ENCODE measurements at regions not wholly inside any gene's neighbourhood (a gene's known extent, or its start where the extent isn't known, plus 50 kb on each side); places are given as distances from the start of the nearest gene placed in this dataset.

- intact Hi-C loops (cut with DNase I): loop anchor here in 2 of 10 donors (10.0 kb wide), 1 partner anchor 597 kb away; no protein-coding TSS in a partner anchor
- Histone ChIP-seq H3K36me3 (no peaks in the 10 kb centered on the region), H3K4me3 (no peak overlapping the region), H3K27me3 (no peaks in the 10 kb centered on the region), H3K9me3 (no peaks in the 10 kb centered on the region), H3K4me1 (no peaks in the 10 kb centered on the region), H3K27ac (no peak overlapping the region)
- 47 to 56% (median 51%) methylated on average over 3 of the region's 3 CpGs for WGBS, 4 donors
- no peak for TF ChIP-seq POLR2A (IDR thresholded peaks at IDR 0.05)
- TF ChIP-seq CTCF (IDR thresholded peaks at IDR 0.05): no peak
- no peak for DNase-seq
- no peak for ATAC-seq
Observed at GRCh38 chr7:125661677-125662076, 732.1 kb upstream of the POT1 start.

- no peak for TF ChIP-seq CTCF (IDR thresholded peaks at IDR 0.05)
- no peak for TF ChIP-seq POLR2A (IDR thresholded peaks at IDR 0.05)
- ATAC-seq: no peak
- intact Hi-C loops (cut with DNase I): loop anchor here in 2 of 10 donors (10.0 kb wide), 1 partner anchor 596 kb away; no protein-coding TSS in a partner anchor
- Histone ChIP-seq H3K27ac (no peak overlapping the region), H3K4me1 (no peaks in the 10 kb centered on the region), H3K9me3 (no peaks in the 10 kb centered on the region), H3K36me3 (no peaks in the 10 kb centered on the region), H3K4me3 (no peak overlapping the region), H3K27me3 (no peaks in the 10 kb centered on the region)
- WGBS, 4 donors: 72 to 74% (median 73%) methylated on average over 3 of the region's 3 CpGs
- no peak for DNase-seq
Observed at GRCh38 chr7:125661006-125661405, 731.4 kb upstream of the POT1 start.

GRCh38 chr7:125654076-125654475 is 724.5 kb upstream of the POT1 start:
- no peak for ATAC-seq
- intact Hi-C loops (cut with DNase I): no loop called here

GRCh38 chr7:125651823-125652528 is 722.4 kb upstream of the POT1 start:
- Histone ChIP-seq H3K9me3 (no peaks in the 10 kb centered on the region), H3K4me1 (no peaks in the 10 kb centered on the region), H3K4me3 (no peak overlapping the region), H3K27ac (no peak overlapping the region), H3K36me3 (no peaks in the 10 kb centered on the region), H3K27me3 (no peaks in the 10 kb centered on the region)
- DNase-seq (no peak), ATAC-seq (no peak)
- intact Hi-C loops (cut with DNase I): no loop called here
- 42 to 51% (median 46%) methylated on average over 8 of the region's 8 CpGs for WGBS, 4 donors
- no peak for TF ChIP-seq CTCF (IDR thresholded peaks at IDR 0.05)
- no peak for TF ChIP-seq POLR2A (IDR thresholded peaks at IDR 0.05)

More at GRCh38 chr7:125654076-125654475, 724.5 kb upstream of the POT1 start:
- Histone ChIP-seq H3K4me1 (no peaks in the 10 kb centered on the region), H3K36me3 (no peaks in the 10 kb centered on the region), H3K27ac (no peak overlapping the region), H3K4me3 (no peak overlapping the region), H3K27me3 (no peaks in the 10 kb centered on the region), H3K9me3 (no peaks in the 10 kb centered on the region)
- WGBS, 4 donors: 56 to 72% (median 67%) methylated on average over 1 of the region's 1 CpG
- no peak for DNase-seq
- TF ChIP-seq CTCF (IDR thresholded peaks at IDR 0.05): no peak
- no peak for TF ChIP-seq POLR2A (IDR thresholded peaks at IDR 0.05)
